ENCODE measurements at regions not wholly inside any gene's neighbourhood (a gene's known extent, or its start where the extent isn't known, plus 50 kb on each side); places are given as distances from the start of the nearest gene placed in this dataset.

DNA sequence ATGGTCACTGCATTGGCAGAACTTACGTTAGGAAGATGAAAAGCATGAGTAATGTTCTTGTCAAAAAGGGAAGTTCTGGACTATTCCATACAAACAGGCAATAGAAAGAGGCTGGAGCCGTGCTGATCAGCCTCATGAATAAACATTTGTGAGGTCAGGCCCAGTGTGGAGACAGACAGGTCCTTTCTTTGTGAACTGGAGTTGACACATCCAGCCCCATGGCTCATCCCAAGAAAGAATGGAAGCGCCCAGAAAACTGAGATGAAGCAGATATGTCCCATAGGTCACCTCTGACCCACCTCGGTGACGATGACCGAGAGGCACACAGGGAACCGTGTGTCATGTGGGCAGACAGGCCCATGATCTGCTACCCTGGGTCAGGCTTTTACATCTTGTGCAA lies 276.0 kb upstream of the SGK1 start:
- TF ChIP-seq, protein P1, sequence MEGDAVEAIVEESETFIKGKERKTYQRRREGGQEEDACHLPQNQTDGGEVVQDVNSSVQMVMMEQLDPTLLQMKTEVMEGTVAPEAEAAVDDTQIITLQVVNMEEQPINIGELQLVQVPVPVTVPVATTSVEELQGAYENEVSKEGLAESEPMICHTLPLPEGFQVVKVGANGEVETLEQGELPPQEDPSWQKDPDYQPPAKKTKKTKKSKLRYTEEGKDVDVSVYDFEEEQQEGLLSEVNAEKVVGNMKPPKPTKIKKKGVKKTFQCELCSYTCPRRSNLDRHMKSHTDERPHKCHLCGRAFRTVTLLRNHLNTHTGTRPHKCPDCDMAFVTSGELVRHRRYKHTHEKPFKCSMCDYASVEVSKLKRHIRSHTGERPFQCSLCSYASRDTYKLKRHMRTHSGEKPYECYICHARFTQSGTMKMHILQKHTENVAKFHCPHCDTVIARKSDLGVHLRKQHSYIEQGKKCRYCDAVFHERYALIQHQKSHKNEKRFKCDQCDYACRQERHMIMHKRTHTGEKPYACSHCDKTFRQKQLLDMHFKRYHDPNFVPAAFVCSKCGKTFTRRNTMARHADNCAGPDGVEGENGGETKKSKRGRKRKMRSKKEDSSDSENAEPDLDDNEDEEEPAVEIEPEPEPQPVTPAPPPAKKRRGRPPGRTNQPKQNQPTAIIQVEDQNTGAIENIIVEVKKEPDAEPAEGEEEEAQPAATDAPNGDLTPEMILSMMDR (IDR thresholded peaks at IDR 0.05), result no peak
- no peak for TF ChIP-seq POLR2AphosphoS5 (IDR thresholded peaks at IDR 0.05)
- no peak for TF ChIP-seq POLR2A (IDR thresholded peaks at IDR 0.05)
- TF ChIP-seq EP300 (IDR thresholded peaks at IDR 0.05), result no peak

Data from suprapubic skin (tissue), 4 donors.